Midbrain (tissue), 1 donor: ENCODE measurements at regions not wholly inside any gene's neighbourhood (a gene's known extent, or its start where the extent isn't known, plus 50 kb on each side); places are given as distances from the start of the nearest gene placed in this dataset.
"Not testable (repeated sequence)": the region's sequence is repeated elsewhere in the genome, so short reads cannot be mapped to it uniquely, and the experiment has no call there.

Experiments
- DNase-seq: peaks from one replicate; lab custom pipeline; 2025; lab: John Stamatoyannopoulos, UW

GRCh38 chr7:114083166-114084001 is 164.6 kb upstream of the PPP1R3A start:
- DNase-seq: peak; percentile 3

GRCh38 chr7:114082642-114083165 is 163.9 kb upstream of the PPP1R3A start:
- DNase-seq: no peak

GRCh38 chr7:114081606-114082425 is 163.0 kb upstream of the PPP1R3A start:
- DNase-seq: peak; percentile 65

- not testable (repeated sequence) for DNase-seq
Observed at GRCh38 chr7:114077158-114077524, 158.3 kb upstream of the PPP1R3A start.

GRCh38 chr7:114076392-114077157 is 157.8 kb upstream of the PPP1R3A start:
- not testable (repeated sequence) for DNase-seq

- DNase-seq: no peak
Observed at GRCh38 chr7:114073701-114074100, 154.9 kb upstream of the PPP1R3A start.

GRCh38 chr7:114070246-114070645 is 151.4 kb upstream of the PPP1R3A start:
- no peak for DNase-seq

- no peak for DNase-seq
Observed at GRCh38 chr7:114062810-114063209, 144.0 kb upstream of the PPP1R3A start.

GRCh38 chr7:114051871-114052331 is 133.1 kb upstream of the PPP1R3A start:
- DNase-seq: no peak

- DNase-seq: no peak
Observed at GRCh38 chr7:114050571-114050970, 131.8 kb upstream of the PPP1R3A start.

- DNase-seq: no peak
Observed at GRCh38 chr7:114048386-114049235, 129.8 kb upstream of the PPP1R3A start.

GRCh38 chr7:114047889-114048288 is 129.1 kb upstream of the PPP1R3A start:
- DNase-seq: no peak

- no peak for DNase-seq
Observed at GRCh38 chr7:114033475-114033874, 114.7 kb upstream of the PPP1R3A start.

- DNase-seq: peak; percentile 80
Observed at GRCh38 chr7:114026486-114027089, 107.8 kb upstream of the PPP1R3A start.

GRCh38 chr7:114021135-114021534 is 102.3 kb upstream of the PPP1R3A start:
- DNase-seq: no peak

GRCh38 chr7:114008696-114009095 is 89.9 kb upstream of the PPP1R3A start:
- DNase-seq: no peak

GRCh38 chr7:114007386-114007785 is 88.6 kb upstream of the PPP1R3A start:
- DNase-seq: no peak

- no peak for DNase-seq
Observed at GRCh38 chr7:113998934-113999333, 80.1 kb upstream of the PPP1R3A start.

- no peak for DNase-seq
Observed at GRCh38 chr7:113996405-113996804, 77.6 kb upstream of the PPP1R3A start.

GRCh38 chr7:113986216-113986615 is 67.4 kb upstream of the PPP1R3A start:
- no peak for DNase-seq

GRCh38 chr7:113976508-113976907 is 57.7 kb upstream of the PPP1R3A start:
- no peak for DNase-seq
